CD14-positive monocyte (primary cell): ENCODE measurements at regions not wholly inside any gene's neighbourhood (a gene's known extent, or its start where the extent isn't known, plus 50 kb on each side); places are given as distances from the start of the nearest gene placed in this dataset.

ENCODE experiments used
- DNase-seq, 3 donors: peaks; one replicate each; pipeline ENCODE4 v3.0.0-alpha.2; 2011 to 2022
- H2AFZ ChIP-seq: 2 replicates; pipeline ENCODE4 v1.6.0; 2012; ENCODE audit warnings: mild to moderate bottlenecking, low read depth, low read length, inconsistent platforms; ENCODE audit not compliant: insufficient read depth, poor library complexity, severe bottlenecking
- H3K27ac ChIP-seq, 2 donors: 1 replicate in 1 of 2; 2 replicates in 1 of 2; pipeline ENCODE4 v1.5.1; 2012 to 2013; ENCODE audit warnings: low read length in 2 of 2, control low read depth in 1 of 2, inconsistent platforms in 1 of 2, low read depth in 1 of 2, mild to moderate bottlenecking in 1 of 2
- H3K27me3 ChIP-seq, 2 donors: one replicate each; pipeline versions ENCODE4 v1.6.0 to v1.6.1; 2011 to 2013; ENCODE audit warnings: low read length in 2 of 2; ENCODE audit not compliant: control insufficient read depth in 2 of 2, insufficient read depth in 2 of 2
- H3K36me3 ChIP-seq, 2 donors: replicated peaks in 1 of 2; 1 replicate in 1 of 2; 2 replicates in 1 of 2; pipeline versions ENCODE4 v1.5.1 to v1.6.1; 2012 to 2013; ENCODE audit warnings: low read length in 2 of 2, control low read depth in 1 of 2, inconsistent platforms in 1 of 2, mild to moderate bottlenecking in 1 of 2; ENCODE audit not compliant: insufficient read depth in 2 of 2, control insufficient read depth in 1 of 2
- H3K4me1 ChIP-seq, 2 donors: 1 replicate in 1 of 2; 2 replicates in 1 of 2; pipeline versions ENCODE4 v1.5.1 to v1.6.1; 2012 to 2013; ENCODE audit warnings: low read length in 2 of 2, control low read depth in 1 of 2, inconsistent platforms in 1 of 2, mild to moderate bottlenecking in 1 of 2, moderate library complexity in 1 of 2; ENCODE audit not compliant: insufficient read depth in 2 of 2, control insufficient read depth in 1 of 2
- H3K4me2 ChIP-seq: replicated peaks from 2 replicates; pipeline ENCODE3; 2012; ENCODE audit warnings: low read length, moderate library complexity, mild to moderate bottlenecking; ENCODE audit not compliant: poor library complexity, severe bottlenecking; ENCODE audit errors: extremely low read depth
- H3K4me3 ChIP-seq, 3 experiments: fragments of 200-600 bp in 1 of 3; sonication (generic) in 1 of 3; replicated peaks in 1 of 3; 1 replicate in 2 of 3; 2 replicates in 1 of 3; pipeline ENCODE4 v1.5.1; 2011 to 2013; ENCODE audit warnings: low read length in 3 of 3, mild to moderate bottlenecking in 3 of 3, control low read depth in 2 of 3, low read depth in 2 of 3, inconsistent platforms in 1 of 3, moderate library complexity in 1 of 3
- H3K79me2 ChIP-seq: 2 replicates; pipeline ENCODE4 v1.6.0; 2012; ENCODE audit warnings: mild to moderate bottlenecking, control low read depth, inconsistent platforms, low read length, moderate library complexity; ENCODE audit not compliant: insufficient read depth
- H3K9ac ChIP-seq: 2 replicates; pipeline ENCODE4 v1.6.0; 2017; ENCODE audit warnings: low read length, mild to moderate bottlenecking; ENCODE audit not compliant: insufficient read depth, poor library complexity, severe bottlenecking
- H3K9me3 ChIP-seq, 2 donors: replicated peaks in 1 of 2; 1 replicate in 1 of 2; 2 replicates in 1 of 2; pipeline versions ENCODE4 v1.5.1 to v1.6.1; 2012 to 2013; ENCODE audit warnings: low read length in 2 of 2, control low read depth in 1 of 2; ENCODE audit not compliant: control insufficient read depth in 1 of 2, insufficient read depth in 1 of 2
- H4K20me1 ChIP-seq: 2 replicates; pipeline ENCODE4 v1.6.0; 2012; ENCODE audit warnings: mild to moderate bottlenecking, low read length, control low read depth, moderate library complexity; ENCODE audit not compliant: insufficient read depth
- H3K27ac Mint-ChIP-seq, 7 donors: one replicate each; pipeline ENCODE4 v1.8.0; 2020; ENCODE audit warnings: mild to moderate bottlenecking in 7 of 7, mixed read lengths in 7 of 7, moderate library complexity in 6 of 7, inconsistent platforms in 2 of 7
- H3K27me3 Mint-ChIP-seq, 3 donors: one replicate each; pipeline ENCODE4 v1.8.0; 2021 to 2022; ENCODE audit warnings: low read depth in 3 of 3, mild to moderate bottlenecking in 3 of 3, mixed read lengths in 3 of 3, moderate library complexity in 3 of 3, inconsistent platforms in 1 of 3
- H3K36me3 Mint-ChIP-seq, 2 donors: one replicate each; pipeline ENCODE4 v1.8.0; 2020; ENCODE audit warnings: mixed read lengths in 2 of 2, inconsistent platforms in 1 of 2, mild to moderate bottlenecking in 1 of 2
- H3K4me1 Mint-ChIP-seq: one replicate; pipeline ENCODE4 v1.8.0; 2020; ENCODE audit warnings: mild to moderate bottlenecking, mixed read lengths
- H3K4me3 Mint-ChIP-seq, 2 donors: one replicate each; pipeline ENCODE4 v1.8.0; 2020; ENCODE audit warnings: mild to moderate bottlenecking in 2 of 2, mixed read lengths in 2 of 2, moderate library complexity in 1 of 2
- H3K9me3 Mint-ChIP-seq, 7 donors: one replicate each; pipeline ENCODE4 v1.8.0; 2020 to 2022; ENCODE audit warnings: mixed read lengths in 7 of 7, mild to moderate bottlenecking in 6 of 7, moderate library complexity in 6 of 7, inconsistent platforms in 2 of 7
- CTCF ChIP-seq: fragments of 200-600 bp; IDR thresholded peaks from one replicate; pipeline ENCODE4 v1.8.0; 2022; ENCODE audit warnings: antibody characterized with exemption, mild to moderate bottlenecking
- WGBS: methylation state at CpG from one replicate; pipeline ENCODE4 v1.1.5; 2013; ENCODE audit warnings: missing lambda C conversion rate; ENCODE audit not compliant: insufficient coverage; 5-methylcytosine and 5-hydroxymethylcytosine counted together
- intact Hi-C, 2 donors: fragments of 100-400 bp; cut with micrococcal nuclease; formaldehyde crosslinking; loops; one replicate each; pipeline versions ENCODE4 v1.15.0 to v1.15.1; 2023

GRCh38 chr20:53872561-53873229 lies 197.7 kb downstream of the BCAS1 start:
- H3K36me3 Mint-ChIP-seq, result no peaks in the 10 kb centered on the region
- Histone ChIP-seq H3K4me1 (peaks cover 10 to 19% of the 10 kb centered on the region in 2 donors), H3K9ac (no peak overlapping the region), H3K4me3 (no peak overlapping the region), H3K27ac (no peak overlapping the region), H3K4me2 (no peak overlapping the region), H3K9me3 (no peaks in the 10 kb centered on the region), H2AFZ (no peak overlapping the region), H3K79me2 (no peaks in the 10 kb centered on the region), H3K36me3 (no peaks in the 10 kb centered on the region), H4K20me1 (no peaks in the 10 kb centered on the region), H3K27me3 (no peaks in the 10 kb centered on the region)
- H3K4me1 Mint-ChIP-seq, result peaks cover 27% of the 10 kb centered on the region
- 23% methylated on average over 6 of the region's 10 CpGs for WGBS
- peak overlapping the region in 4 of 7 donors; percentile 14 to 58 (median 18) for H3K27ac Mint-ChIP-seq
- TF ChIP-seq CTCF, result no peak
- peaks cover 0 to 6% (median 3%) of the 10 kb centered on the region in 7 donors for H3K9me3 Mint-ChIP-seq
- H3K4me3 Mint-ChIP-seq, result no peak overlapping the region
- no peak for DNase-seq
- intact Hi-C loops, result no loop called here
- peaks cover 0 to 5% (median 0%) of the 10 kb centered on the region in 3 donors for H3K27me3 Mint-ChIP-seq

- no CpG with 5 or more reads among the region's 2 CpGs for WGBS
- Histone ChIP-seq H3K9ac (no peak overlapping the region), H3K4me3 (no peak overlapping the region), H3K79me2 (no peaks in the 10 kb centered on the region), H3K27ac (no peak overlapping the region), H3K27me3 (no peaks in the 10 kb centered on the region), H2AFZ (no peak overlapping the region), H3K9me3 (no peaks in the 10 kb centered on the region), H3K36me3 (no peaks in the 10 kb centered on the region), H4K20me1 (no peaks in the 10 kb centered on the region), H3K4me2 (no peak overlapping the region), H3K4me1 (peaks cover 12 to 25% of the 10 kb centered on the region in 2 donors)
- Mint-ChIP-seq H3K27me3 (peaks cover 0 to 1% (median 0%) of the 10 kb centered on the region in 3 donors), H3K4me1 (peaks cover 32% of the 10 kb centered on the region), H3K4me3 (no peak overlapping the region), H3K36me3 (no peaks in the 10 kb centered on the region), H3K9me3 (peaks cover 0 to 6% (median 3%) of the 10 kb centered on the region in 7 donors), H3K27ac (peak overlapping the region in 3 of 7 donors; percentile 4 to 27 (median 11))
- intact Hi-C loops, result no loop called here
- no peak for DNase-seq
- TF ChIP-seq CTCF, result no peak
Observed at GRCh38 chr20:53872081-53872541, 198.3 kb downstream of the BCAS1 start.
